ENCODE measurements at regions not wholly inside any gene's neighbourhood (a gene's known extent, or its start where the extent isn't known, plus 50 kb on each side); places are given as distances from the start of the nearest gene placed in this dataset.

DNA sequence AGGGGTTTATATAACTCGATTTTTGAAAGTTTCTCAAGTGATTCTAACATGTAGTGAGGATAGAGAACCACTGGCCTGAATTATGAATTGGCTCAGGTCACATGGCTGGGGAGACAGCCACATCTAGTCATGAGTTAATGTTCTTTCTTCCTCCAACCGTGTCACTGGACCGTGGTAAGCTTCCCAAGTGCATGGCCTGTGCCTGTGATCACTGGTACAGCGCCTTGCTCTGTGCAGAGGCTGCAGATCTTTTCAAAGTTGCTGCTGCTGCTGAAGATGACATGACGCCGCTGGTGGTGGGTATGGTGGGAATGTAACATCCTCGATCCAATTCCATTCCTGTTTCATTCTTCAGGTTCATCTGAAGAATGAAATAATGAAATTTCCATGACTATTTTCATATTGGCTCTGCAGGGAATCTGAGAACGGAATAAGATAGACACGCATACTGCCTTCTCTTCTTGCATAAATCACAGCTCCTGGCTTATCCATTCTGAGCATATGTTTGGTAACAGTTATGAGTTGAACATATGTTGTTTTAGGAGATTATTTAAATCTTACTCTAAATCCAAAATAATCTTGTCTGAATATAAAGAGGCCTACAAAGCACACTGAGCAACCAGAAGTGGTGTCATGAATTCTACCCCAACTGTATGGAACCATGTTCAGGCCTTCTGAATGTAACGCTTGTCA, 100.5 kb upstream of the THSD7B start:
- Histone ChIP-seq H3K4me2 (ENCODE audit: control insufficient read depth, insufficient read depth) (no peak overlapping the region), H3K9me3 (replicated peaks; ENCODE audit: control insufficient read depth, insufficient read depth, low read length) (no peaks in the 10 kb centered on the region), H4K20me1 (ENCODE audit: control insufficient read depth, insufficient read depth) (no peaks in the 10 kb centered on the region), H2AFZ (ENCODE audit: control insufficient read depth, low read depth, low read length) (no peak overlapping the region), H3K4me1 (ENCODE audit: control insufficient read depth, insufficient read depth, low read length) (no peaks in the 10 kb centered on the region), H3K27me3 (replicated peaks in 1 of 2; ENCODE audit: control insufficient read depth in 2 of 2, insufficient read depth in 2 of 2, low read length in 1 of 2) (no peaks in the 10 kb centered on the region), H3K27ac (ENCODE audit: control insufficient read depth, insufficient read depth) (no peak overlapping the region), H3K4me3 (no peak overlapping the region), H3K36me3 (ENCODE audit: control insufficient read depth in 2 of 2, insufficient read depth in 2 of 2, low read length in 1 of 2) (no peaks in the 10 kb centered on the region), H3K79me2 (ENCODE audit: control insufficient read depth, insufficient read depth, low read length) (no peaks in the 10 kb centered on the region), H3K9ac (ENCODE audit: control insufficient read depth, insufficient read depth, low read length) (no peak overlapping the region)
- FAIRE-seq (no peak), ATAC-seq (no peak), DNase-seq (ENCODE audit: low read depth, low spot score) (no peak)
- in situ Hi-C loops (cut with MboI): no loop called here
- SMC1A ChIA-PET (ENCODE audit: uncharacterized antibody, unreplicated experiment): interaction anchor here (0.9 to 1.8 kb wide), 2 partner anchors 11 to 16 kb away, joined by 4 to 5 read pairs; no protein-coding TSS in a partner anchor
- CTCF ChIA-PET: no interaction called here
- whole genome bisulfite sequencing (ENCODE audit: insufficient coverage, insufficient replicate concordance, low lambda C conversion rate, missing lambda C conversion rate): 54% methylated on average over 10 of the region's 10 CpGs
- BruUV-seq (replicated peaks): no TSS peak
- RAD21 ChIA-PET (ENCODE audit: unreplicated experiment): interaction anchor here (0.6 kb wide), 1 partner anchor 891 kb away, joined by 3 read pairs; no protein-coding TSS in a partner anchor
- intact Hi-C loops (cut with micrococcal nuclease; ENCODE audit: unreplicated experiment): loop anchor here (5.0 kb wide), 1 partner anchor 243 kb away; no protein-coding TSS in a partner anchor
- no peak for TF ChIP-seq CHD1 (IDR thresholded peaks at IDR 0.05; ENCODE audit: low read depth, low read length)
- TF ChIP-seq, protein P1, sequence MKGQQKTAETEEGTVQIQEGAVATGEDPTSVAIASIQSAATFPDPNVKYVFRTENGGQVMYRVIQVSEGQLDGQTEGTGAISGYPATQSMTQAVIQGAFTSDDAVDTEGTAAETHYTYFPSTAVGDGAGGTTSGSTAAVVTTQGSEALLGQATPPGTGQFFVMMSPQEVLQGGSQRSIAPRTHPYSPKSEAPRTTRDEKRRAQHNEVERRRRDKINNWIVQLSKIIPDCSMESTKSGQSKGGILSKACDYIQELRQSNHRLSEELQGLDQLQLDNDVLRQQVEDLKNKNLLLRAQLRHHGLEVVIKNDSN (IDR thresholded peaks at IDR 0.05; ENCODE audit: borderline replicate concordance, extremely low read length, insufficient read depth, low read depth, low read length): no peak
- no peak for TF ChIP-seq POLR2AphosphoS5 (IDR thresholded peaks at IDR 0.05; ENCODE audit: low read length)
- no peak for TF ChIP-seq POLR2A (IDR thresholded peaks at IDR 0.05; ENCODE audit: low read depth, low read length)
- TF ChIP-seq SIX5 (IDR thresholded peaks at IDR 0.05; ENCODE audit: low read depth, low read length, severe bottlenecking): no peak
- TF ChIP-seq CEBPB (IDR thresholded peaks at IDR 0.05; ENCODE audit: borderline replicate concordance in 1 of 2, low read depth in 2 of 2, low read length in 2 of 2): no peak
- TF ChIP-seq, protein P2, sequence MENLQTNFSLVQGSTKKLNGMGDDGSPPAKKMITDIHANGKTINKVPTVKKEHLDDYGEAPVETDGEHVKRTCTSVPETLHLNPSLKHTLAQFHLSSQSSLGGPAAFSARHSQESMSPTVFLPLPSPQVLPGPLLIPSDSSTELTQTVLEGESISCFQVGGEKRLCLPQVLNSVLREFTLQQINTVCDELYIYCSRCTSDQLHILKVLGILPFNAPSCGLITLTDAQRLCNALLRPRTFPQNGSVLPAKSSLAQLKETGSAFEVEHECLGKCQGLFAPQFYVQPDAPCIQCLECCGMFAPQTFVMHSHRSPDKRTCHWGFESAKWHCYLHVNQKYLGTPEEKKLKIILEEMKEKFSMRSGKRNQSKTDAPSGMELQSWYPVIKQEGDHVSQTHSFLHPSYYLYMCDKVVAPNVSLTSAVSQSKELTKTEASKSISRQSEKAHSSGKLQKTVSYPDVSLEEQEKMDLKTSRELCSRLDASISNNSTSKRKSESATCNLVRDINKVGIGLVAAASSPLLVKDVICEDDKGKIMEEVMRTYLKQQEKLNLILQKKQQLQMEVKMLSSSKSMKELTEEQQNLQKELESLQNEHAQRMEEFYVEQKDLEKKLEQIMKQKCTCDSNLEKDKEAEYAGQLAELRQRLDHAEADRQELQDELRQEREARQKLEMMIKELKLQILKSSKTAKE (IDR thresholded peaks at IDR 0.05; ENCODE audit: low read depth, poor library complexity, severe bottlenecking): no peak
- TF ChIP-seq KLF5 (IDR thresholded peaks at IDR 0.05; ENCODE audit: partially characterized antibody): no peak
- no peak for TF ChIP-seq EGR1 (IDR thresholded peaks at IDR 0.05; ENCODE audit: borderline replicate concordance in 1 of 2, low read depth in 2 of 2, low read length in 2 of 2)
- TF ChIP-seq IKZF2 (IDR thresholded peaks at IDR 0.05): no peak
- TF ChIP-seq YBX1 (IDR thresholded peaks at IDR 0.05): no peak
- no peak for TF ChIP-seq SMAD5 (IDR thresholded peaks at IDR 0.05; ENCODE audit: low read depth)
- POLR2A ChIA-PET: no interaction called here

Measured in GM12878 (cell line).